MM.1S (cell line): ENCODE measurements at regions not wholly inside any gene's neighbourhood (a gene's known extent, or its start where the extent isn't known, plus 50 kb on each side); places are given as distances from the start of the nearest gene placed in this dataset.

ENCODE experiments used
- EZH2 ChIP-seq: fragments of 300-600 bp; sonication (generic); optimal IDR thresholded peaks from 2 replicates; pipeline ENCODE3; 2017; ENCODE audit warnings: low read depth, mild to moderate bottlenecking, antibody characterized with exemption, low read length, mixed read lengths
- EZH2phosphoT487 ChIP-seq: fragments of 300-600 bp; sonication (generic); IDR thresholded peaks from 2 replicates; pipeline ENCODE4 v1.6.1; 2018; ENCODE audit warnings: antibody characterized with exemption, low read length
- TF ChIP-seq, protein P1 (sequence below): fragments of 300-600 bp; sonication (generic); IDR thresholded peaks from 2 replicates; pipeline ENCODE4 v1.5.1; 2016; ENCODE audit warnings: antibody characterized with exemption, low read length, mixed read lengths

DNA sequence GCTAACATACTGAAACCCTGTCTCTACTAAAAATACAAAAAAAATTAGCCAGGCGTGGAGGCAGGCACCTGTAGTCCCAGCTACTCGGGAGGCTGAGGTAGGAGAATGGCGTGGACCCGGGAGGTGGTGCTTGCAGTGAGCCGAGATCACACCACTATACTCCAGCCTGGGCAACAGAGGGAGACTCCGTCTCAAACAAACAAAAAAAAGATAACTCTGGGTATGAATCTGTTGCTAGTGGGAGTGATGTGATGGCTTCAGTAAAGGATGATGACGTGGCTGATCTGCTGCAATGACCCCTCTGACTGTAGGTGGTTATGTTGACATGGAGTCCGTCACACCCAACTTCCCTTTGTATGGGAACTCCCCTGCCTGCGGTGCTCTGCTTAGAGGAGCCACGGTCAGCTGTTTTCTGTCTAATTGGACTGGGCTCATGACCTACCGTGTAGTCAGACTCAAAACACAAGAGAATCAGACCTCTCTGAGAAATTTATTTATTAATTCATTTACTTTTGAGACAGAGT is 59.1 kb upstream of the MED13L start:
- TF ChIP-seq EZH2 (no peak), EZH2phosphoT487 (no peak)
- TF ChIP-seq, protein P1, sequence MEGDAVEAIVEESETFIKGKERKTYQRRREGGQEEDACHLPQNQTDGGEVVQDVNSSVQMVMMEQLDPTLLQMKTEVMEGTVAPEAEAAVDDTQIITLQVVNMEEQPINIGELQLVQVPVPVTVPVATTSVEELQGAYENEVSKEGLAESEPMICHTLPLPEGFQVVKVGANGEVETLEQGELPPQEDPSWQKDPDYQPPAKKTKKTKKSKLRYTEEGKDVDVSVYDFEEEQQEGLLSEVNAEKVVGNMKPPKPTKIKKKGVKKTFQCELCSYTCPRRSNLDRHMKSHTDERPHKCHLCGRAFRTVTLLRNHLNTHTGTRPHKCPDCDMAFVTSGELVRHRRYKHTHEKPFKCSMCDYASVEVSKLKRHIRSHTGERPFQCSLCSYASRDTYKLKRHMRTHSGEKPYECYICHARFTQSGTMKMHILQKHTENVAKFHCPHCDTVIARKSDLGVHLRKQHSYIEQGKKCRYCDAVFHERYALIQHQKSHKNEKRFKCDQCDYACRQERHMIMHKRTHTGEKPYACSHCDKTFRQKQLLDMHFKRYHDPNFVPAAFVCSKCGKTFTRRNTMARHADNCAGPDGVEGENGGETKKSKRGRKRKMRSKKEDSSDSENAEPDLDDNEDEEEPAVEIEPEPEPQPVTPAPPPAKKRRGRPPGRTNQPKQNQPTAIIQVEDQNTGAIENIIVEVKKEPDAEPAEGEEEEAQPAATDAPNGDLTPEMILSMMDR = no peak
